ENCODE measurements at regions not wholly inside any gene's neighbourhood (a gene's known extent, or its start where the extent isn't known, plus 50 kb on each side); places are given as distances from the start of the nearest gene placed in this dataset.

DNA sequence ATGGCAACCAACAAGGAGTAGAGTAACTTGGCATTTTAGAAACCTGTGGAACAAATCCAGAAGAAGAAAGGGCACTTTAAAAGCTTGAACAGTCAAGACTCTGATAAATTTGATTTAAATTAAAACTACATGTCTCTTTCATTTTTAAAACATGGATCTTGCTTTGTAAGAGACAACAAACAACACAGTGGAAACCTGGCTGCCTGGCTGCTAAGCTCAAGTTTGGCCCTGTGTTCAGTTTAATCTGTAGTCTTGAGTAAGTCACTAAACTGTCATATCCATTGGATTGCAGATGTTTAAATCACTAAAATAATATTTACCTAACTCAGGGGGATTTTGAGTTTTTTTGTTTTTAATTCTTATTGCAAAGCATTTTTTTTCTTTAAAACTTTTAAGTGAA is 374.9 kb upstream of the SEMA3D start:
- FAIRE-seq: no peak

DNA sequence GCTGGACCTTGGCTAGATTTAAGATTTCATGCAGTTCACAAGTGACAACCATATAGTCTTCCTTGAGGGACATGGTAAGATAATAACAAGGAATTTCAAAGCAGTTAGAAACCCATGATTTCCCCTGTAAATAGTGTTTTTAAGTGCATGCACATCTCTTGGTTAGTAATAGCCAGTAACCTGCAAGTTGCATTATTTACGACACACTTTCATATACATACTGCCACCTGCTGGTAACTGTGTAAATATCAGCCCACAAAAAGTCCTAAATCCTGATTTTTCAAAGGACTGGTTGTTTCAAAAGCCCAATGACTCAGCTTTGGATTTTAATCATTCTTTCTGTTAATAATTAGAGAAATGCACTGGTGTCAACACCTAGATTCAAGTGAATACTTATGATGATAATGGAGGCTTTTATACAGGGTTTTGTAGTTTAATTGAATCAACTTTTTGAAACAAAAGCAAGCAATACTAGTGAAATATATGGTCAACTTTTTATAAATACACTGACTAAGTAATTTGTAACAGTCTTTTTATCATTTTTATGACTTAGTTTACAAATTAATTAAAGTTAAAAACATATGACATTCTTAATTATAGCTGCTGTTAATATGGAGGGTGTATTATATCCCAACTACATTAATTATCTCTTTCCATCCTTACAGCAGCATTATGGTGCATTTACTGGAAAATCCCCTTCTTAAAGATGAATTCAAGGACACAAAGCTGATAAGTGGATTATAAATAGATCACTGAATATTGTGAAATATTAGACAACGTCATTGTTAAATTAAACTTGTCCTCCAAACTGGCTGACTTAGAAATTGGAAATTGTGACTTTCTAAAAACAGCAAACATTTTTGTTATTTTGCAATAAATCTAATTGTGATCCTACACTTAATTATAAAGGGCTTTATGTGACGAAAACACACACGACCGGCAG is 367.7 kb upstream of the SEMA3D start:
- FAIRE-seq: peak; percentile 99

DNA sequence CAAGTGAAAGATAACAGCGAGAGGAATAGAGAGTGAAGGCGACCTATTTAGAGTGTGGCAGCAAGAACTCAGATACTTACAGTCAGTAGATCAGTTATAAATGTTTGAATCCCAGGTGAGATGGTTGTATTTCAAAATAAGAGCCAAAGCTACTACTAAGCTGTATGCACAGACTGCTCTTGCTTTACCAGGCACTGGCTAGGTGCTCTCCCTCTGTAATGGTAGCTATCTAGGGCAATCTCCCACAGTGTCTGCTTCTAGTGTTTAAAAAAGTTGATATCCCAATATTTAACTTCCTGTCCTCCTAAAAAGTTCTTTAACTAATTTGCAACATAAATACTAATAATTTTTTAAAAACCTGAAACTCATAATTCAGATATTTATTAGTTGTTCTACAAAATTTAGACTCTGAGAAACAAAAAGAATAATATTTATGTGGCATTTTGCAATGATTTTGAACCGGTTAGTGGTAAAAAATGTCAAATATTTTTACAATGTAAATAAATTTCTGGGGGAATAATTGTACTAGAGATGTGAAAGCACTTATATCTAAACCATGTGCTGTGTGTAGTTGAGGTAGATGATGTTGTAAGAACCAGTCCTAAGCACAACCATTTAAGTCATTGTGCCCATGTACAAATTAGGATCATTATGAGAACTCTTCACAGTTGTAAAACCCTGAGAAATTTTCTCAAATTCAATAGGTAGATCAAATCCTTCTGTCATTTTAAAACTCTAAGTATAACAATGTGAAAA is 349.3 kb upstream of the SEMA3D start:
- no peak for FAIRE-seq

DNA sequence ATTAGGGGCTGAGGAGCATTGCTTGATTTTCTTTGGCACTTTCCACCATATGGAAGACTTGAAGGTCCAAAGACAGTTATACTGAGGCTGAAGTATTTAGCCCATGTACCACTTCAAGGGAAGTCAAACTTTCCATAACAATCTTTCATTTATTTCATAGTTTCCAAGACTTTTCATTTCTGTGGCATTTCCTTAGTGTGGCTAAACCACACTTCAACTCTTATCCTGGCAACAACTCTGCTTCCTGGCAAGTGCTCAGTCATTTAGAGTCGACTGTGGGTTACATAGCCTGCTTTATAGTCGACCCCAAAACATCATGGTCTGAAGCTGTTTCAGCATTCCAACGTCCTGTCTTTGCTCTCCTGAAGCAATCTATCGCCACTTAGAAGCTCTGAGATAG is 343.0 kb upstream of the SEMA3D start:
- no peak for FAIRE-seq

DNA sequence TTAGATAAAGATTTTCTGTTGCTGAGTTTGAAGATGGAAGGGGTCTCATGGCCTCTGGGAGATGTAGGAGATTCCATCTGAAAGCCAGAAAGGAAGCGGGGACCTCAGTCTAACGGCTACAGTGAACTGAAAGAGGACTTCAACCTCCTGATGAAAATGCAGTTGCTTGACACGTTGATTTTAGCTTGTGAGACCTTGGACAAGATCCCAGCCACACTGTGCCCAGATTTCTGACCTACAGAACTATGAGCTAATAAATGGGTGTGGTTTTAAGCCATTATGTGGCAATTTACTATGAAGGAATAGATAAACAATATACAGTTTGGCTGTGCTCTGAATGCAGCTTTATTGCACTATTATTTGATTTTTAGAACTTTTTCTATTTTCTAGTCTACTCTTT is 342.3 kb upstream of the SEMA3D start:
- FAIRE-seq: no peak

DNA sequence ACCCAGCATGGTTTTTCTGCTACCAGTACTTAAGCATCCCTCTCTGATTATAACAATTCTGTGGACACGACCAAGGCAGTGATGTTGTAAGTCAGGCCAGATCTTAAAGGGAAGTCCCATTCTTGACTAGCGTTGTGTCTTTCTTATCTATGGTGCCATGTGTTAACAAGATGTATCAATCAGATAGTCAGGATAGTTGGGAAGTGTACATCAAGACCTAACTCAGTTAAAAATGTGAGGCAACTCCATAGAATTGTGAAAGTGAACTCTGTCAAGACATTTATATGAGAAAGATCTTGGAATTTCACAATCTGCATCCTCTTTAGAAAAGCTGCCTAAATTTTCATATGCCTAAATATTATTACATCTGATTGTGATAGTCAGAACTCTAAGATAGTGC is 341.7 kb upstream of the SEMA3D start:
- FAIRE-seq: no peak

DNA sequence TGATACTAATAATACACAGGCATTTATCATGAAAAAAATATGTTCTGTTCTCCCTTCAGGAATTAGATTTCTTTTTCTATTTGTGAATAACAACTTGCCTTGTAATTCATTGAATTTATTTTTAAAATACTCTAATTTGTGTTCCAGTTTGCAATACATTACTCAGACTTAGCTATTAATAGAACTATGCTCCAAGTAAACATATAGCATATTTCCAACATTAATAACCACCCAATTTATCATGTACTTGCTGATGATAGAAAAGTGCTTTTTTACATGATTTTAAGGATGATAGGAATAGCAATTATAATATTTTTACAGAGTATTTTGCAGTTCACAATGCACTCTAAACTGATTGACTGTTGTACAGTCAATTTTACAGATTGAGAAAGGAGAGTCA is 338.8 kb upstream of the SEMA3D start:
- no peak for FAIRE-seq

DNA sequence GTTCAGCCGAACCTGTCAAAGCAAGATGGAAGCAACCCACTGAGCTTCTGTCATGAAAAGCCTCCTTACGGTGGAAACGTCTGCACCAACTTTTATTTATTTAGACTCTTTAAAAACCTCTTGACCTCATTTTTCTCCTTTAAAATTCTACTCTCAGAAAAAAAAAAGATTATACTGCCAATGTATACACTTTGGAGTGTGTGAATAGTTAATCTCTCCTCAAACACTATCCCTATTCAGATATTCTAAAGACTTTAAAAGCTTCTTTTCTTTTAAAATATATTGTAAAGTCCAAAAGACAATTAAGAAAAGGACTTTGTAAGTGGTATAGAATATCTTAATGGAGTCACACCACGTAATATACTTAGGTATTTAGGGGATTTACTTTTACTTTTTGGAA is 335.2 kb upstream of the SEMA3D start:
- no peak for FAIRE-seq

DNA sequence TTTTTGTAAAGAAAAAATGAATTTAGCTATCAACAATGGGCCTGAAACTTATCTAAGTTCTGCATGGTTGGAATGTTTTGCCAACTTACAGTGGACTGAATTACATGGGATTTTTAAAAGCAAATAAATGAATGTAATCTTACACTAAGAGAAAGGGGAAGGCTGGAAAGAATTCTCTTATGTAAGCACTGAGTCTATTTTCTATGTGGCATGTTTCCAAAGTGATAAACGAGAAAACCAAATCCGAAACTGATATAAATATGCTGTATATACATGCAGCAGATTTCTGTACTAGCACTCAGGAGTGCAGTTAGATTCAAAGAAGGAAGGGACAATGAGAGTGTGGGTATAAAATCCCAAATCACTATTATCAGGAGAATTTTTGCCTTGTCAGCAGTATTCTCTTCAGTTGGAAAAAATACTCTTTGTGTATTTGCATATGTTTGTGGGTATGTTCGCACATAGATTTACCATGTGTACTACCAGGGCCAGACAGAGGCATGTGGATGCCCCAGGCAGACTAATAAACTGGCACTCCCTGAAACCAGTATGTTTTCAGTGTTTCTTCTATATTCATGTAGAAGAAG is 334.3 kb upstream of the SEMA3D start:
- no peak for FAIRE-seq

DNA sequence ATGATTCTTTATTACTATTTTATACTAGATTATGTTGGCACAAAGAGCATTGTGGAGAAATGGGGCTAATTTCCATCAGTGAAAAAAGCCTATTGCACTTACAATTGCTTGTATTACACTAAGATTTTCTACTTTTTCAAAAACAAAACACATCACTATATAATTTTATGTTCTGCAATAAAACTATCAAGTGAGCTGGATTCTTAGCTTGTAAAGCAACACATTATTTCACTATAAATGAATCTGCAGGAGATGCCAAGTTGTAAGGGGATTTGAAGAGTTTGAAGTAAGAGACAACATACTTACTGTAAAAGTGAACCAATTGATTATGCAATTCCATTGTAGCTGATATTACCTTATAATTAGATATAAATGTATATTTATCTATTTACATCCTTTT is 333.3 kb upstream of the SEMA3D start:
- FAIRE-seq: no peak

DNA sequence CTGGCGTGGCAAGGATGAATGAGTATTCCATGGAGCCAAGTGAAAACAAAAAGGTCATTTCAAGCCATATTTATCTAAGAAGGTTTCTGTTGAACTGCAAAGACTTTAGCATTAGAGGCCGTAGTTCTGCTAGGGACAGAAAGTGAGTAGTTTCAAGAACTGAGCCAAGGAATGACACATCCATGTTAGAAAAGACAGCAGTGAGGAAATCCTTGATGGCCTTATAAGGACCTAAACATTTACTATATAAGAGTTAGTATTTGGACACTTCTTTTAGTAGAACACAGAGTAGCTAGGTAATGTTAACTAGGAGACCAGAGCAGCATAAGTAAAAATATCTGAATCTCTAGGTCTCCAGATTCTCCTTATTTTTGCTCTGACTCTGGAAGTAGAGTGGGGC is 329.8 kb upstream of the SEMA3D start:
- FAIRE-seq: no peak

DNA sequence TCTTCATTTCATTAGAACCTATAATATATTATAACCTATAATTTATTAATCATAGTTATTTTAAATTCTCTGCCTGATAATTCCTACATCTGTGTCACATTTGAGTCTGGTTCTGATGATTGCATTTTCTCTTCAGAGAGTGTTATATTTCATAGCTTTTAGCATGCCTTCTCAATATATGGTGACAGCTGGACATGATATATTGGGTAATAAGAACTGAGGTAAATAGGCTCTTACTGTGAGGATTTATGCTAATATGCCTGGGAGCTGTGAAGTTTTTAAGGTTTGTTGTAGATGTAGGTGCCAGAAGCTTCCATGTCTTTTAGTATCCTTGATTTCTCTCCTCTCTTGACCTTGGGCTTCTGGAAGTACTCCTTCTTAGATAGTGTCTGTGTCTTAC is 325.9 kb upstream of the SEMA3D start:
- FAIRE-seq: no peak

DNA sequence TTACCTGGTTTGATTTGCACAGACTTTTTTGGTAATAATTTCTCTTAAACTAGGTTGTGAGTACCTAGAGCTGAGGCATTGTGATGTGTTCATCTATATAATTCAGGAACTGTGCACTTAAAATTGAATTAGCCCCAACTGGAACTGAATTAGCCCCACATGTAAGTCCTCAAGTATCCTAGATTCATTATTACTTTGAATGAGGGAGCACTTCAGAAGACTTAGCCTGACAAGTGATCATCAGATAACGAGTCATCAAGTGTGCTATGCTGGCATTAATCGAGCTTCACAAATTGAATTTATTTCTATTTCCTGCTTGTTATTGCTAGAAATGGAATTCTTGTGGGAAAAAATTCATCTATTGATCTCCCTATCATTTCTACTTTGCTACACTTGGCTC is 323.4 kb upstream of the SEMA3D start:
- FAIRE-seq: no peak

DNA sequence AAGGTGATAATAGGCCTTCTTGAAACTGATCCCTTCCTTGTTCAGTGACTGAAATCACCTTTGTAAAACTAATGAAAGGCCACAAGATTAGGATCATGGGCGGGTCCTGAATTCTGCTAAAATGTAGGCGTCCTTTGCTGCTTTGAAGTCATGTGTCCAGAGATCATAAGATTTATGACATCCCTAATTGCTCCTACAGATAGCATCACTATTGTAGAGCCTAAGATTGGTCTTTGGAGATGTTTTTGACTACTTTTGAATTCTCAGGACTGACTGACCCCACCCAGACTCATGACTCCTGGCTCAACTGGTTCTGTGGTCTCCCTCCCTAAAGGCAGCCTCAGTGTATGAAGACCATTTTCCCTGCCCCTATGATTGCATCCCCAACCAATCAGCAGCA is 322.6 kb upstream of the SEMA3D start:
- no peak for FAIRE-seq

DNA sequence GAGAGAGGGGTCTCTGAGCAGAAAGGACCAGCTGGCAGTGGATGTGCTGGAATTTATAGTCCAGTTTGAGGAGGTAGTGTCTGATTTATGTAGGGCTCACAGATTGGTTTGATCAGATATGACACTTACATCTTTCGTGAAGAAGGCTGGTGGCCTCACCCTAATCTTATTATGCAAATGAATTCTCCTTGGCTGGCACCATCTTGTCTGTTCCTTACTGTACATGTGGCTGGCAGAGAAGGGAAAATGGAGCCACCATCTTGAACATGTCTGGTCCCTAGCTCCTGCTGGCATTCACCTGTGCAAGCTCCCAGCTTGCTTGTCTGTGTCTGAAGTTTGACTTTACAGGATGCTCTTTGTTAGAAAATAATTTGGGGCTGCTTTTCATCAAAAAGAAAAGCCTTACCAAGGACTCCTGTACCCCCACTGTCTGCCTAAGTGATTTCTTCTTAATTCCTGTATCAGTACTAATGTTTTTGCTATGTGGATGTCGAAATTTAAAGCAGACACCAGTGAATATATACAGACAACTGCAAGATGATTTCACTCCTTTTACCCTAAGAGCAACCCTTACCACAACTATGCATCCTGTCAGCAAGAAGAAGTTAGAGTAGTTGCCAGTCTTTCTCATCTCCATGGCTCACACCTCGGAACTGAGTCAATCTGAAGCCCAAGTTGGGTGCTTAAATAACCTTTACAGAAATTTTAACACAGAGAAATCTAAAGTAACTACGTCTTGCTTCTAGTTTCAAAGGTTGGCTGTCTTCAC is 322.0 kb upstream of the SEMA3D start:
- FAIRE-seq: no peak

DNA sequence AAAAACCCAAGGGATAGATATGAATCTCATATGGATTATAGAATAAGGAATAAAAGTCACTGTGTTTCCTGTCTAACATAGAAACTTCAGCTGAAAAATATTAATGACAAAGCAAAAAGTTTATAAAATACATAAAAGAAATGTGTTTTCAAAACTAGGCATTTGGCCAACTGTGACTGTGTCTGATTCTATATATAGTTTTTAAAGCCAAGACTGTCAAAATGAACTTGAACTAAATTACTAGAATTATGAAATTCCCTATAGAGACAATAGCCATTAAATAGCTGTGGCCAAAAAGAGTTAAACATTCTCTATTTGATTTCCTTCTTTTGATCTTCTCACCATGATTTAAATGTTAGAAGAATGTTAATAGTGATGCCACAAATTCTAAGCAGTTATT is 311.2 kb upstream of the SEMA3D start:
- no peak for FAIRE-seq

DNA sequence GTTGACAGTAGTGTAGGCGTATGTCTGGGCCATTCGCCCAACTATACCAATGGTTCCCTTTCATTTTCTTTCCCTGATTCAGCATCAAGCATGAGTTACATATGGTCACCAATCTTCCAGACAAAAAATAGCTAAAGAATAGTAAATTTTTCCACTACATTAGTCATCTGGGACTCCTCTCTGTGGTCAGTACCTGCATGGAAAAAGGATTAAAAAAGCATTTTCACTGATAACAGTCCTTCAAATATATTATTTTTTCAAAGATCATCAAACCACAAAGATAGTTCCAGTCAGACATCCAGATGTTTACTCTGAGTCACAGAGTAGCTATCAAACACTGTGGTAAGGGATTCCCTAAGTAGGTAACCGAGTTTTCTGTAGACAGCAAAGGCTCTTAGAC is 302.6 kb upstream of the SEMA3D start:
- no peak for FAIRE-seq

DNA sequence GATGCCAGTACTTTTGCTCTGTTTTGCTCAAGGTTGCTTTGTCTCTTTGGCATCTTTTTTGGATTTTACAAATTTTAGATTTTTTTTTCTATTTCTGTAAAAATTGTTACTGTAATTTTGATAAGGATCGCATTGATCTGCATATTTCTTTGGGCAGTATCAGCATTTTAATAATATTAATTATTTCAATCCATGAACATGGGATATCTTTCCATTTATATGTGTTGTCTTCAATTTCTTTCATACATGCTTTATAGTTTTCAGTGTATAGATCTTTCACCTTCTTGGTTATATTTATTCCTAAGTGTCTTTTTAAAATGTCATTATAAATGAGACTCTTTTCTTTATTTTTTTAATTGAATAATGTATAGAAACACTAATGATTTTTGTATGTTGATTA is 301.6 kb upstream of the SEMA3D start:
- peak; percentile 65 for FAIRE-seq

DNA sequence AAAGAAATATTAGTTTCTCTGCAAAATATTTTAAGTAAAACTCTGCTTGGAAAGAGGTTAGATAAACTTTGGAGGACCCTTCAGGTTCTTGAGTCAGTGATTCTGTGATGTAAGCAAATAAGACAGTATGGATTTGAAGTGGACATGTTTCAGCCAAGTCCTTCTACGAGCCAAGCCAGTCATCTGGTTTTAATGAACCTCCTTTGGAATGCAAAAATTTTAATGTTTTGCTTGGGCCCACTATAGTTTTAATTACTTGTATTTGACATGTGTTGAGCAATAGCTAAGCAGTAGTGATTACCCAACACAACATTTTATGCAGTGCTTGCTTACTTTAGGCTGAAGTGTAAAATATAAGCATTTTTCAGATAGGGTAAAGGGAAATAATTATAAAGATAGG is 296.3 kb upstream of the SEMA3D start:
- no peak for FAIRE-seq

DNA sequence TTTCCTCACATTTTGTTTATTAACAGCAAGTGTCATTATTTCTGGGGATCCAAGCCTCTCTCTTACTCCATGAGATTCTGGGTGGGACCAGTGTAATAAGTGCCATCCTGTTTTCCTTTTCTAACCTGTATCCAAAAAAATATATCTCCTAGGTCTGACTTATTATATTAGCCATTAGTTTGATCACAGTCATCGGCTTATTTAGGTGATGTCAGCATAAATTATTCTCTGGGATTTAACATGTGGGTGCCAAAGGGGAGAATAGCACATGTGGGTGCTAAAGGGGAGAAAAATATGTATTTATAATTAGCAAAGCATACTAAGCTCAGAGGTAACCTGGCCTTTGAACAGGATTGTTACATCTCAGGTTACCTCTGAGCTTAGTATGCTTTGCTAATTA is 293.8 kb upstream of the SEMA3D start:
- no peak for FAIRE-seq

DNA sequence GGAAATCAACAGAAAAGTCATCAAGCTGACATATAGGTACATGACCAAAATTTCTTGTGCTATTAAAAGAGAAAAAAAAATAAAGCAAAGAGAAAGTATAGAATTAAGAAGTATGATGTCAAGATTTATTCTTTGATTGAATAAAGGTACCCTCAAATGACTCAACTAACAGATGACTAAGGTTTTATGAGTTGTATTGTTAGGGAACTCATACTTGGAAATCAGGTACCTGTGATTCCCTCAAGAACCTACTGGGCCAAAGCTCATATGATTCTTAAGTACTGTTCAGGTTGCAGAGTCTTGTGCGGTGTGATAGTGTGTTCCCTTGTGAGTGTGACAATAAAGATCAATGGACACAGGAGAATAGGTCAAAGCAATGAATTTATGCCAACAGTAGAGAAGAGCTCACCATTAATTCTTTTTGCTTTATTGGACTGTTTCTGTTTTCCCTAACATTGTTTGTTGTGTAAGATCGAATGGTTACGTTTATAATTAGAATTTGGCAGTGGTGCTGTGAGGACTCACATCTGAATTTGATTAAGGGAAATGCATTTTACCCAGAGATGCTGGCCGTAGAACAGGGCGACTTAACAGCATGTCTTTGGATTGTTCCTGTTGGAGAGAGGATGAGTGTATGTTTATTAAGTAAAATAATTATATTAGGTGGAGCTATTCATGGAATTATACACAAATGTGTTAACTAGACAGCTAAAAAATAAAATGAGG is 293.2 kb upstream of the SEMA3D start:
- no peak for FAIRE-seq

DNA sequence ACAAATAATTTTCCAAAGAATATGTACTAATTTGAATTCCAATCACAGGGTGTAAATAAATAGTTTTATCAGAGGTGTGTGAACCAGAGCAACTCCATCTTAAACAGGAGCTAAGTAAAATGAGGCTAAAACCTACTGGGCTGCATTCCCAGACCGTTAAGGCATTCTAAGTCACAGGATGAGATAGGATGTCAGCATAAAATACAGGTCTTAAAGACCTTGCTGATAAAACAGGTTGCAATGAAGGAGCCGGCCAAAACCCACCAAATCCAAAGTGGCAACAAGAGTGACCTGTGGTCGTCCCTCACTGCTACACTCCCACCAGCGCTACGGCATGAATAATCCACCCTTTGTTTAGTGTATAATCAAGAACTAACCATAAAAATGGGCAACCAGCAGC is 291.7 kb upstream of the SEMA3D start:
- FAIRE-seq: no peak

DNA sequence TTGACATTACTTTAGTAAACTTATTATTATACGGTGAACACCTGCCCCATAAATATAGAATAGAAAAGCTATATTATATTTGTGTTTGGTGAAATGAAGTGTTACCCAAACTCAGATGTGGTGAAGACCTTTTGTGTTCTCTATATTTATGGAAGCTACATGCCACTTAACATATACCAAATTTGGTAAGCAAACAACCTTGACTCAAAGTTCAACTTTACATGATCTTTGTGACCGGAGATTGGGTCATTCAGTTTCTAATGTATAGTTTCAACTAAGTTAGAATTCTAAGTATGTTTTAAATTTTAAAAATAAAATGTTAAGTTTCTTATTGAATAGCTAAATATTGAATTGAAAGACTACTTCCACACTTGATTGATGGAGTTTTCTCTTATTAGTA is 288.6 kb upstream of the SEMA3D start:
- FAIRE-seq: no peak
